Heart left ventricle (tissue), 16 donors: ENCODE measurements at regions not wholly inside any gene's neighbourhood (a gene's known extent, or its start where the extent isn't known, plus 50 kb on each side); places are given as distances from the start of the nearest gene placed in this dataset.

ENCODE experiments used
- ATAC-seq, 4 donors: fragments of 200-7000 bp; cut with Tn5 transposase; one replicate each; pipeline ENCODE4 v1.9.1; 2020 to 2022; ENCODE audit warnings: moderate library complexity in 4 of 4, mild to moderate bottlenecking in 3 of 4, moderate number of reproducible peaks in 1 of 4
- DNase-seq, 5 donors: peaks; one replicate each; pipeline ENCODE4 v3.0.0-alpha.2; 2020
- H3K27ac ChIP-seq, 12 donors: fragments of 200-600 bp; sonication (generic) in 4 of 12; one replicate each; pipeline versions ENCODE4 v1.5.0 to v1.8.0; 2016 to 2022; ENCODE audit warnings: mild to moderate bottlenecking in 2 of 12
- H3K27me3 ChIP-seq, 9 donors: fragments of 200-600 bp; sonication (generic) in 2 of 9; one replicate each; pipeline versions ENCODE4 v1.5.1 to v1.8.0; 2016 to 2022; ENCODE audit warnings: mild to moderate bottlenecking in 3 of 9
- H3K36me3 ChIP-seq, 9 donors: fragments of 200-600 bp; sonication (generic) in 2 of 9; one replicate each; pipeline versions ENCODE4 v1.5.0 to v1.8.0; 2018 to 2022; ENCODE audit warnings: mild to moderate bottlenecking in 2 of 9
- H3K4me1 ChIP-seq, 12 donors: fragments of 200-600 bp; sonication (generic) in 4 of 12; one replicate each; pipeline versions ENCODE4 v1.5.0 to v1.8.0; 2016 to 2022; ENCODE audit warnings: mild to moderate bottlenecking in 3 of 12
- H3K4me3 ChIP-seq, 12 donors: fragments of 200-600 bp; sonication (generic) in 4 of 12; one replicate each; pipeline versions ENCODE4 v1.5.0 to v1.8.0; 2017 to 2022; ENCODE audit warnings: mild to moderate bottlenecking in 9 of 12, moderate library complexity in 4 of 12
- H3K9me3 ChIP-seq, 12 donors: fragments of 200-600 bp; sonication (generic) in 4 of 12; one replicate each; pipeline versions ENCODE4 v1.5.0 to v1.8.0; 2016 to 2022; ENCODE audit warnings: mild to moderate bottlenecking in 1 of 12
- CTCF ChIP-seq, 12 donors: fragments of 200-600 bp; sonication (generic) in 4 of 12; IDR thresholded peaks; one replicate each; pipeline versions ENCODE4 v1.5.0 to v1.8.0; 2018 to 2022; ENCODE audit warnings: antibody characterized with exemption in 12 of 12, mild to moderate bottlenecking in 5 of 12
- POLR2A ChIP-seq, 2 donors: fragments of 450-650 bp; IDR thresholded peaks; one replicate each; pipeline ENCODE4 v1.6.1; 2017; ENCODE audit warnings: antibody characterized with exemption in 2 of 2, mild to moderate bottlenecking in 2 of 2, moderate library complexity in 2 of 2
- WGBS, 4 donors: extraction: QIAGEN DNeasy Blood & Tissue Kit in 2 of 4; methylation state at CpG; one replicate each; pipeline versions ENCODE4 v1.1.5 to v1.1.7; 2013 to 2018; 5-methylcytosine and 5-hydroxymethylcytosine counted together
- intact Hi-C, 10 donors: fragments of 100-400 bp; cut with DNase I; formaldehyde crosslinking; loops; one replicate each; pipeline versions ENCODE4 v1.11.1 to v1.14.2; 2022
- donor health status: ischemic (EF 13 %, LVEDD 7.1; RV severe dilation, severe dysfunction).
- donor health status: healthy with polysubstance abuse.
- donor health status: DM: no; HTN: yes; CAD: no.
- donor health status: DM: no; HTN: no; CAD: no.
- donor health status: ischemic (EF 25% LVEDD 6.9; RV normal size, moderate dysfunction).
- donor health status: ischemic (EF 25% LVEDD 5.7; RV mildly dilated, moderate dysfunction).
- donor health status: healthy.
- donor health status: DM: yes; HTN: yes; CAD: no.
- donor health status: ischemic (EF 35%, LVEDD 5.7; RV mildly dilated, moderate dysfunction).
- donor health status: nonischemic (EF 11% LVEDD 7.7; RV severe dilation, severe dysfunction).
- donor health status: DM: yes; HTN: yes; CAD: no.
- donor health status: PGD.
- donor health status: ischemic (EF 29% LVEDD 5.4; RV normal size, mild dysfunction).
- donor health status: nonischemic (EF 23%, LVEDD 6.1; RV moderate dilation, normal function).

GRCh38 chr6:154561750-154562149 is 51.3 kb upstream of the CNKSR3 start:
- WGBS, 4 donors = 85 to 93% (median 87%) methylated on average over 2 of the region's 2 CpGs
- H3K4me1 ChIP-seq = peaks cover 0 to 5% (median 0%) of the 10 kb centered on the region in 12 donors
- intact Hi-C loops = no loop called here
- H3K27ac ChIP-seq = no peak overlapping the region
- DNase-seq = no peak
- H3K9me3 ChIP-seq = no peaks in the 10 kb centered on the region
- no peaks in the 10 kb centered on the region for H3K27me3 ChIP-seq
- ATAC-seq = no peak
- no peak for TF ChIP-seq POLR2A (IDR thresholded peaks at IDR 0.05)
- no peak for TF ChIP-seq CTCF (IDR thresholded peaks at IDR 0.05)
- no peak overlapping the region for H3K4me3 ChIP-seq
- H3K36me3 ChIP-seq = no peaks in the 10 kb centered on the region

GRCh38 chr6:154565331-154565730 is 54.8 kb upstream of the CNKSR3 start:
- Histone ChIP-seq H3K36me3 (no peaks in the 10 kb centered on the region), H3K4me1 (peaks cover 0 to 9% (median 0%) of the 10 kb centered on the region in 12 donors), H3K27me3 (no peaks in the 10 kb centered on the region), H3K27ac (no peak overlapping the region), H3K4me3 (no peak overlapping the region), H3K9me3 (no peaks in the 10 kb centered on the region)
- TF ChIP-seq POLR2A (IDR thresholded peaks at IDR 0.05) = no peak
- no peak for TF ChIP-seq CTCF (IDR thresholded peaks at IDR 0.05)
- 91 to 97% (median 94%) methylated on average over 4 to 5 of the region's 5 CpGs for WGBS, 4 donors
- intact Hi-C loops = no loop called here
- DNase-seq = no peak
- ATAC-seq = no peak

- Histone ChIP-seq H3K4me1 (peaks cover 0 to 9% (median 0%) of the 10 kb centered on the region in 12 donors), H3K27ac (no peak overlapping the region), H3K36me3 (no peaks in the 10 kb centered on the region), H3K9me3 (no peaks in the 10 kb centered on the region), H3K27me3 (no peaks in the 10 kb centered on the region), H3K4me3 (no peak overlapping the region)
- 90 to 100% (median 97%) methylated on average over 2 of the region's 2 CpGs for WGBS, 4 donors
- no peak for TF ChIP-seq CTCF (IDR thresholded peaks at IDR 0.05)
- no peak for TF ChIP-seq POLR2A (IDR thresholded peaks at IDR 0.05)
- DNase-seq (no peak), ATAC-seq (no peak)
- intact Hi-C loops = no loop called here
Measured at GRCh38 chr6:154566866-154567265, 56.4 kb upstream of the CNKSR3 start.

GRCh38 chr6:154567695-154568220 is 57.3 kb upstream of the CNKSR3 start:
- DNase-seq (no peak), ATAC-seq (no peak)
- intact Hi-C loops = no loop called here
- WGBS, 4 donors = 91 to 94% (median 92%) methylated on average over 6 of the region's 6 CpGs
- TF ChIP-seq CTCF (IDR thresholded peaks at IDR 0.05) (no peak), POLR2A (IDR thresholded peaks at IDR 0.05) (no peak)
- H3K27me3 ChIP-seq = no peaks in the 10 kb centered on the region
- H3K27ac ChIP-seq = no peak overlapping the region
- no peaks in the 10 kb centered on the region for H3K36me3 ChIP-seq
- no peak overlapping the region for H3K4me3 ChIP-seq
- H3K4me1 ChIP-seq = peaks cover 0 to 9% (median 0%) of the 10 kb centered on the region in 12 donors
- H3K9me3 ChIP-seq = no peaks in the 10 kb centered on the region
